SK-N-SH treated with all-trans-retinoic acid at 6 μM for 48 hours (cell line): ENCODE measurements at regions not wholly inside any gene's neighbourhood (a gene's known extent, or its start where the extent isn't known, plus 50 kb on each side); places are given as distances from the start of the nearest gene placed in this dataset.
"Not testable (repeated sequence)": the region's sequence is repeated elsewhere in the genome, so short reads cannot be mapped to it uniquely, and the experiment has no call there.

Source experiments
- ATAC-seq: fragments of 200-7000 bp; cut with Tn5 transposase; 3 replicates; pipeline ENCODE4 v1.9.1; 2020; ENCODE audit warnings: mild to moderate bottlenecking, moderate library complexity
- ARNTL ChIP-seq: fragments of 450-650 bp; formaldehyde crosslinking; IDR thresholded peaks from 2 replicates; pipeline ENCODE4 v1.5.0; 2020; ENCODE audit warnings: low read depth, mild to moderate bottlenecking, moderate library complexity, borderline replicate concordance
- BACH2 ChIP-seq: fragments of 250-450 bp; sonication (Bioruptor Pico); IDR thresholded peaks from 2 replicates; pipeline ENCODE4 v1.9.0; 2021; ENCODE audit warnings: mild to moderate bottlenecking, borderline replicate concordance
- CREB5 ChIP-seq: fragments of 250-450 bp; sonication (Bioruptor Pico); IDR thresholded peaks from 2 replicates; pipeline ENCODE4 v1.5.1; 2020; ENCODE audit warnings: low read depth, mild to moderate bottlenecking, moderate library complexity
- CSRNP3 ChIP-seq: fragments of 250-450 bp; sonication (Bioruptor Pico); IDR thresholded peaks from 2 replicates; pipeline ENCODE4 v1.5.1; 2021; ENCODE audit warnings: mild to moderate bottlenecking, moderate library complexity
- ESRRG ChIP-seq: fragments of 250-450 bp; sonication (Bioruptor Pico); IDR thresholded peaks from 2 replicates; pipeline ENCODE4 v1.6.1; 2021; ENCODE audit warnings: mild to moderate bottlenecking
- GLIS3 ChIP-seq: fragments of 250-450 bp; sonication (Bioruptor Pico); IDR thresholded peaks from 2 replicates; pipeline ENCODE4 v1.5.0; 2020; ENCODE audit warnings: mild to moderate bottlenecking, moderate library complexity
- ISL1 ChIP-seq: fragments of 250-450 bp; sonication (Bioruptor Pico); IDR thresholded peaks from 2 replicates; pipeline ENCODE4 v2.1.2; 2022; ENCODE audit warnings: mild to moderate bottlenecking, moderate library complexity
- OSR1 ChIP-seq: fragments of 250-450 bp; sonication (Bioruptor Pico); IDR thresholded peaks from 2 replicates; pipeline ENCODE4 v1.8.0; 2022; ENCODE audit warnings: moderate library complexity, mild to moderate bottlenecking, inconsistent platforms
- PATZ1 ChIP-seq: fragments of 250-450 bp; sonication (Bioruptor Pico); IDR thresholded peaks from 2 replicates; pipeline ENCODE4 v1.8.0; 2020; ENCODE audit warnings: mild to moderate bottlenecking, moderate library complexity, borderline replicate concordance
- POU6F1 ChIP-seq: fragments of 250-450 bp; sonication (Bioruptor Pico); IDR thresholded peaks from 2 replicates; pipeline ENCODE4 v1.8.0; 2021; ENCODE audit warnings: low read depth, mild to moderate bottlenecking, moderate library complexity, borderline replicate concordance
- PPARA ChIP-seq: fragments of 250-450 bp; sonication (Bioruptor Pico); IDR thresholded peaks from 2 replicates; pipeline ENCODE4 v1.5.0; 2020; ENCODE audit warnings: mild to moderate bottlenecking, borderline replicate concordance
- RARB ChIP-seq: fragments of 250-450 bp; sonication (Bioruptor Pico); IDR thresholded peaks from 2 replicates; pipeline ENCODE4 v1.8.0; 2021; ENCODE audit warnings: mild to moderate bottlenecking, moderate library complexity
- SNAI2 ChIP-seq: fragments of 250-450 bp; sonication (Bioruptor Pico); IDR thresholded peaks from 2 replicates; pipeline ENCODE4 v1.5.0; 2020; ENCODE audit warnings: mild to moderate bottlenecking, moderate library complexity
- TCF4 ChIP-seq: fragments of 250-450 bp; sonication (Bioruptor Pico); IDR thresholded peaks from 2 replicates; pipeline ENCODE4 v1.8.0; 2021; ENCODE audit warnings: mild to moderate bottlenecking, moderate library complexity, borderline replicate concordance
- TOX ChIP-seq: fragments of 250-450 bp; sonication (Bioruptor Pico); IDR thresholded peaks from 2 replicates; pipeline ENCODE4 v1.8.0; 2021; ENCODE audit warnings: mild to moderate bottlenecking, moderate library complexity, borderline replicate concordance
- TSHZ2 ChIP-seq: fragments of 250-450 bp; sonication (Bioruptor Pico); IDR thresholded peaks from 2 replicates; pipeline ENCODE4 v1.5.0; 2020; ENCODE audit warnings: mild to moderate bottlenecking, moderate library complexity
- ZC3H10 ChIP-seq: fragments of 250-450 bp; sonication (Bioruptor Pico); IDR thresholded peaks from 2 replicates; pipeline ENCODE4 v1.5.1; 2021; ENCODE audit warnings: mild to moderate bottlenecking, moderate library complexity
- ZFP3 ChIP-seq: fragments of 250-450 bp; sonication (Bioruptor Pico); IDR thresholded peaks from 2 replicates; pipeline ENCODE4 v1.5.0; 2020; ENCODE audit warnings: mild to moderate bottlenecking, moderate library complexity
- ZFP30 ChIP-seq: fragments of 450-650 bp; formaldehyde crosslinking; IDR thresholded peaks from 2 replicates; pipeline ENCODE4 v1.5.0; 2022; ENCODE audit warnings: mild to moderate bottlenecking, moderate library complexity
- ZNF565 ChIP-seq: fragments of 450-650 bp; formaldehyde crosslinking; conservative IDR thresholded peaks from 2 replicates; pipeline ENCODE4 v1.5.0; 2020; ENCODE audit warnings: low read depth, mild to moderate bottlenecking, moderate library complexity
- ZNF8 ChIP-seq: fragments of 450-650 bp; formaldehyde crosslinking; IDR thresholded peaks from 2 replicates; pipeline ENCODE4 v1.5.0; 2020; ENCODE audit warnings: mild to moderate bottlenecking, moderate library complexity

GRCh38 chr12:74169607-74170006, 368.0 kb upstream of the ATXN7L3B start:
- TF ChIP-seq TCF4 (no peak), SNAI2 (no peak), ZFP30 (CRISPR knock-in tag) (no peak), ESRRG (CRISPR knock-in tag) (no peak), TSHZ2 (CRISPR knock-in tag) (no peak)
- ATAC-seq: no peak

GRCh38 chr12:74170645-74171477, 366.8 kb upstream of the ATXN7L3B start:
- TF ChIP-seq POU6F1 (no peak), CSRNP3 (CRISPR knock-in tag) (no peak), ZFP30 (CRISPR knock-in tag) (no peak), ISL1 (CRISPR knock-in tag) (no peak), SNAI2 (no peak), RARB (CRISPR knock-in tag) (no peak), ZNF8 (CRISPR knock-in tag) (no peak), CREB5 (CRISPR knock-in tag) (no peak), TCF4 (no peak)
- TF ChIP-seq, all 23 proteins: peak for 0
- ATAC-seq: no peak

GRCh38 chr12:74171478-74171909, 366.1 kb upstream of the ATXN7L3B start:
- ATAC-seq: no peak
- TF ChIP-seq ZNF8 (CRISPR knock-in tag) (no peak), ZFP3 (CRISPR knock-in tag) (no peak), OSR1 (CRISPR knock-in tag) (no peak), CREB5 (CRISPR knock-in tag) (no peak), ARNTL (CRISPR knock-in tag) (no peak), PPARA (CRISPR knock-in tag) (no peak), PATZ1 (no peak), ZC3H10 (CRISPR knock-in tag) (no peak), GLIS3 (CRISPR knock-in tag) (no peak), ZNF565 (no peak), CSRNP3 (CRISPR knock-in tag) (no peak), ISL1 (CRISPR knock-in tag) (no peak), TOX (CRISPR knock-in tag) (no peak), ZFP30 (CRISPR knock-in tag) (no peak), BACH2 (CRISPR knock-in tag) (no peak), TSHZ2 (CRISPR knock-in tag) (no peak), SNAI2 (no peak), ESRRG (CRISPR knock-in tag) (no peak)

- not testable (repeated sequence) for ATAC-seq
Observed at GRCh38 chr12:74174961-74175360, 362.7 kb upstream of the ATXN7L3B start.
